H1 (cell line): ENCODE measurements at regions not wholly inside any gene's neighbourhood (a gene's known extent, or its start where the extent isn't known, plus 50 kb on each side); places are given as distances from the start of the nearest gene placed in this dataset.

Experiments
- CTCF ChIA-PET: fragments of 300-600 bp; sonication (Branson Sonifier 250); formaldehyde crosslinking; loops from one replicate; lab custom pipeline; 2021; ENCODE audit not compliant: partially characterized antibody; lab: Charles Lee
- POLR2A ChIA-PET: fragments of 300-600 bp; sonication (Branson Sonifier 250); formaldehyde crosslinking; loops from one replicate; lab custom pipeline; 2021; ENCODE audit warnings: inconsistent platforms; ENCODE audit not compliant: partially characterized antibody; lab: Charles Lee
- DNase-seq, 2 experiments: peaks; one replicate each; pipeline versions ENCODE4 v3.0.0 to v3.0.0-alpha.2; 2010 to 2022; ENCODE audit warnings: low spot score in 2 of 2, low read depth in 1 of 2, mixed read lengths in 1 of 2
- FAIRE-seq: peaks from 2 replicates; lab custom pipeline; 2011; peaks lifted over from hg19 to GRCh38; lab: Jason Lieb, UNC
- H2AFZ ChIP-seq: 2 replicates; pipeline ENCODE4 v1.8.1; 2012; ENCODE audit warnings: low read length, inconsistent platforms
- H2AK5ac ChIP-seq: 2 replicates; pipeline ENCODE4 v1.6.1; 2013; ENCODE audit warnings: low read depth, low read length
- H2BK120ac ChIP-seq: replicated peaks from 2 replicates; pipeline ENCODE3; 2013; ENCODE audit warnings: low read depth, low read length, inconsistent platforms
- H2BK12ac ChIP-seq: 2 replicates; pipeline ENCODE4 v1.6.1; 2013; ENCODE audit warnings: low read depth, low read length
- H2BK15ac ChIP-seq: 2 replicates; pipeline ENCODE4 v1.6.1; 2013; ENCODE audit warnings: low read length
- H2BK20ac ChIP-seq: 2 replicates; pipeline ENCODE4 v1.6.1; 2013; ENCODE audit warnings: low read length
- H2BK5ac ChIP-seq: 2 replicates; pipeline ENCODE4 v1.6.1; 2013; ENCODE audit warnings: low read depth, low read length
- H3K14ac ChIP-seq: 2 replicates; pipeline ENCODE4 v1.6.1; 2013; ENCODE audit warnings: inconsistent platforms; ENCODE audit not compliant: insufficient read length
- H3K18ac ChIP-seq: 2 replicates; pipeline ENCODE4 v1.6.1; 2013; ENCODE audit warnings: low read length; ENCODE audit errors: extremely low read depth
- H3K23ac ChIP-seq: 2 replicates; pipeline ENCODE4 v1.6.1; 2013; ENCODE audit warnings: inconsistent platforms; ENCODE audit not compliant: insufficient read length
- H3K23me2 ChIP-seq: 2 replicates; pipeline ENCODE4 v1.6.1; 2013; ENCODE audit warnings: low read depth, low read length
- H3K27ac ChIP-seq: 2 replicates; pipeline ENCODE4 v1.6.1; 2011; ENCODE audit warnings: low read depth, low read length, inconsistent platforms
- H3K27me3 ChIP-seq, 4 experiments: replicated peaks in 1 of 4; 1 replicate in 1 of 4; 2 replicates in 3 of 4; pipeline versions ENCODE4 v1.6.1 to v1.8.1; 2011 to 2013; ENCODE audit warnings: low read length in 3 of 4, mild to moderate bottlenecking in 3 of 4, inconsistent platforms in 2 of 4, mixed read lengths in 2 of 4, moderate library complexity in 1 of 4; ENCODE audit not compliant: control insufficient read depth in 3 of 4, insufficient read depth in 3 of 4; ENCODE audit errors: extremely low read depth in 1 of 4
- H3K36me3 ChIP-seq, 4 experiments: 2 replicates each; pipeline versions ENCODE4 v1.6.1 to v1.8.1; 2011 to 2013; ENCODE audit warnings: mild to moderate bottlenecking in 4 of 4, low read length in 3 of 4, moderate library complexity in 2 of 4, control low read depth in 1 of 4, inconsistent platforms in 1 of 4; ENCODE audit not compliant: insufficient read depth in 4 of 4, control insufficient read depth in 2 of 4
- H3K4ac ChIP-seq: replicated peaks from 2 replicates; pipeline ENCODE3; 2013; ENCODE audit warnings: low read length, low read depth, mixed read lengths, inconsistent platforms; ENCODE audit not compliant: insufficient read length
- H3K4me1 ChIP-seq, 4 experiments: replicated peaks in 1 of 4; 1 replicate in 1 of 4; 2 replicates in 3 of 4; pipeline versions ENCODE4 v1.6.1 to v1.8.1; 2011 to 2013; ENCODE audit warnings: low read length in 3 of 4, inconsistent platforms in 2 of 4, mixed read lengths in 1 of 4; ENCODE audit not compliant: insufficient read depth in 4 of 4, control insufficient read depth in 3 of 4
- H3K4me2 ChIP-seq, 2 experiments: 2 replicates each; pipeline versions ENCODE4 v1.6.1 to v1.8.1; 2011 to 2013; ENCODE audit warnings: low read depth in 2 of 2, low read length in 2 of 2, control low read depth in 1 of 2, inconsistent platforms in 1 of 2, mild to moderate bottlenecking in 1 of 2; ENCODE audit not compliant: insufficient read depth in 1 of 2
- H3K4me3 ChIP-seq, 4 experiments: fragments of 200-600, 300-600 bp in 1 of 4; sonication (generic), shearing (Covaris generic), sonication (Bioruptor Twin) in 1 of 4; 2 replicates each; pipeline versions ENCODE4 v1.5.1 to v1.8.1; 2011 to 2016; ENCODE audit warnings: low read length in 4 of 4, low read depth in 3 of 4, control low read depth in 2 of 4, inconsistent platforms in 2 of 4, mild to moderate bottlenecking in 2 of 4, mixed read lengths in 1 of 4, moderate library complexity in 1 of 4; ENCODE audit not compliant: insufficient read depth in 2 of 4; ENCODE audit errors: extremely low read depth in 1 of 4
- H3K56ac ChIP-seq: replicated peaks from 2 replicates; pipeline ENCODE3; 2013; ENCODE audit warnings: low read depth, mild to moderate bottlenecking, mixed read lengths, low read length, inconsistent platforms; ENCODE audit not compliant: insufficient read length
- H3K79me1 ChIP-seq: 2 replicates; pipeline ENCODE4 v1.6.1; 2013; ENCODE audit warnings: low read depth, low read length, control low read depth
- H3K79me2 ChIP-seq, 2 experiments: 2 replicates each; pipeline versions ENCODE4 v1.6.1 to v1.8.1; 2012 to 2013; ENCODE audit warnings: low read length in 2 of 2, mild to moderate bottlenecking in 2 of 2, inconsistent platforms in 1 of 2; ENCODE audit not compliant: insufficient read depth in 2 of 2, control insufficient read depth in 1 of 2
- H3K9ac ChIP-seq, 4 experiments: replicated peaks in 1 of 4; 1 replicate in 1 of 4; 2 replicates in 3 of 4; pipeline versions ENCODE4 v1.6.1 to v1.8.1; 2011 to 2013; ENCODE audit warnings: low read depth in 3 of 4, low read length in 3 of 4, control low read depth in 2 of 4, mild to moderate bottlenecking in 2 of 4, moderate library complexity in 2 of 4, inconsistent platforms in 1 of 4; ENCODE audit errors: extremely low read depth in 1 of 4
- H3K9me3 ChIP-seq, 2 experiments: 2 replicates each; pipeline versions ENCODE4 v1.6.1 to v1.8.1; 2012 to 2013; ENCODE audit warnings: mild to moderate bottlenecking in 2 of 2, moderate library complexity in 2 of 2, control low read depth in 1 of 2, inconsistent platforms in 1 of 2, low read depth in 1 of 2, low read length in 1 of 2, mixed read lengths in 1 of 2; ENCODE audit not compliant: insufficient read depth in 2 of 2
- H4K20me1 ChIP-seq, 2 experiments: replicated peaks in 1 of 2; 2 replicates each; pipeline versions ENCODE3 to v1.8.1; 2011 to 2013; ENCODE audit warnings: inconsistent platforms in 2 of 2, low read length in 2 of 2, mild to moderate bottlenecking in 1 of 2; ENCODE audit not compliant: insufficient read depth in 2 of 2, control insufficient read depth in 1 of 2
- H4K5ac ChIP-seq: 2 replicates; pipeline ENCODE4 v1.6.1; 2013; ENCODE audit warnings: low read length, low read depth, mixed read lengths, inconsistent platforms; ENCODE audit not compliant: insufficient read length
- H4K8ac ChIP-seq: 2 replicates; pipeline ENCODE4 v1.8.0; 2013; ENCODE audit warnings: mild to moderate bottlenecking, moderate library complexity, low read length, inconsistent platforms; ENCODE audit not compliant: insufficient read depth; ENCODE audit errors: extremely low read depth
- H4K91ac ChIP-seq: replicated peaks from 2 replicates; pipeline ENCODE3; 2013; ENCODE audit warnings: low read length, mixed read lengths, inconsistent platforms; ENCODE audit not compliant: insufficient read length
- WGBS, 2 experiments: shearing (Covaris generic) in 1 of 2; methylation state at CpG; one replicate each; pipeline versions ENCODE4 v1.1.6 to v1.1.7; 2013 to 2015; ENCODE audit warnings: low lambda C conversion rate in 2 of 2, mixed read lengths in 2 of 2, inconsistent platforms in 1 of 2, low coverage in 1 of 2, missing lambda C conversion rate in 1 of 2; ENCODE audit not compliant: insufficient replicate concordance in 2 of 2, insufficient coverage in 1 of 2, insufficient read length in 1 of 2; ENCODE audit errors: extremely low coverage in 1 of 2, missing lambda C conversion rate in 1 of 2; 5-methylcytosine and 5-hydroxymethylcytosine counted together

- Histone ChIP-seq H2BK20ac (no peak overlapping the region), H3K79me2 (no peaks in the 10 kb centered on the region), H3K79me1 (no peaks in the 10 kb centered on the region), H2AFZ (no peak overlapping the region), H3K9me3 (peaks cover 7 to 13% of the 10 kb centered on the region in 2 experiments), H3K23ac (no peak overlapping the region), H4K20me1 (no peaks in the 10 kb centered on the region), H2AK5ac (no peak overlapping the region), H3K14ac (no peak overlapping the region), H3K4me2 (peak overlapping the region; percentile 36 to 43; a peak in 2 of 4 replicates), H4K8ac (no peak overlapping the region), H3K27me3 (no peaks in the 10 kb centered on the region), H3K18ac (peak overlapping the region; percentile 56; the same call in 1 of the 2 replicates), H3K27ac (no peak overlapping the region), H4K5ac (peak overlapping the region; percentile 99), H3K4ac (no peak overlapping the region), H3K56ac (no peak overlapping the region), H2BK15ac (no peak overlapping the region), H2BK120ac (no peak overlapping the region), H2BK5ac (no peak overlapping the region), H3K36me3 (peaks cover 0 to 4% (median 0%) of the 10 kb centered on the region in 4 experiments; a peak in 1 of 8 replicates), H3K4me3 (peak overlapping the region in 1 of 4 experiments; percentile 50; a peak in 1 of 8 replicates), H3K4me1 (peaks cover 3 to 28% (median 9%) of the 10 kb centered on the region in 4 experiments; a peak in 5 of 7 replicates), H4K91ac (no peak overlapping the region), H3K9ac (no peak overlapping the region), H3K23me2 (no peaks in the 10 kb centered on the region), H2BK12ac (no peak overlapping the region)
- CTCF ChIA-PET, result interaction anchor here (0.7 to 1.1 kb wide), 2 partner anchors 75 to 100 kb away, joined by 3 to 4 read pairs; no protein-coding TSS in a partner anchor
- WGBS, 2 experiments, result 0% methylated on average over 1 of the region's 1 CpG; no CpG with 5 or more reads in 1 of the 2 experiments
- POLR2A ChIA-PET, result interaction anchor here (0.9 to 1.7 kb wide), 5 partner anchors 9 to 142 kb away, joined by 3 to 8 read pairs (median 4); no protein-coding TSS in a partner anchor
- no peak for DNase-seq
- FAIRE-seq, result peak; percentile 39
These were observed 178.1 kb downstream of the CDC14C start for GRCh38 chr7:49102411-49102810.
